ENCODE measurements at regions not wholly inside any gene's neighbourhood (a gene's known extent, or its start where the extent isn't known, plus 50 kb on each side); places are given as distances from the start of the nearest gene placed in this dataset.

- Histone ChIP-seq H3K4me2 (no peak overlapping the region), H3K27me3 (no peaks in the 10 kb centered on the region), H3K9ac (no peak overlapping the region), H3K9me3 (no peaks in the 10 kb centered on the region), H4K20me1 (no peaks in the 10 kb centered on the region), H3K4me3 (no peak overlapping the region), H3K27ac (no peak overlapping the region), H3K4me1 (no peaks in the 10 kb centered on the region), H3K36me3 (no peaks in the 10 kb centered on the region)
- no peak for TF ChIP-seq Cebpa-rat (IDR thresholded peaks at IDR 0.05)
Observed at GRCh38 chr3:180789774-180790173, 110.5 kb upstream of the CCDC39 start.

GRCh38 chr3:180798197-180798596, 114.3 kb upstream of the FXR1 start:
- H3K27ac ChIP-seq = no peak overlapping the region
- no peaks in the 10 kb centered on the region for H4K20me1 ChIP-seq
- peak overlapping the region; percentile 15; the same call in 1 of the 2 replicates for H3K4me2 ChIP-seq
- H3K4me1 ChIP-seq = 0 out of 2 replicates have a peak, but pooled peaks cover 5% of the 10 kb centered on the region
- H3K27me3 ChIP-seq = no peaks in the 10 kb centered on the region
- H3K36me3 ChIP-seq = no peaks in the 10 kb centered on the region
- H3K9ac ChIP-seq = no peak overlapping the region
- no peak for TF ChIP-seq Cebpa-rat (IDR thresholded peaks at IDR 0.05)
- no peak overlapping the region for H3K4me3 ChIP-seq
- no peaks in the 10 kb centered on the region for H3K9me3 ChIP-seq

GRCh38 chr3:180802837-180803236, 109.6 kb upstream of the FXR1 start:
- Histone ChIP-seq H3K4me3 (no peak overlapping the region), H4K20me1 (no peaks in the 10 kb centered on the region), H3K9ac (no peak overlapping the region), H3K4me2 (no peak overlapping the region), H3K27ac (no peak overlapping the region), H3K27me3 (no peaks in the 10 kb centered on the region), H3K4me1 (0 out of 2 replicates have a peak, but pooled peaks cover 5% of the 10 kb centered on the region), H3K36me3 (no peaks in the 10 kb centered on the region), H3K9me3 (no peaks in the 10 kb centered on the region)
- TF ChIP-seq Cebpa-rat (IDR thresholded peaks at IDR 0.05) = no peak

- H3K27ac ChIP-seq = no peak overlapping the region
- H3K4me2 ChIP-seq = no peak overlapping the region
- no peak overlapping the region for H3K9ac ChIP-seq
- no peak for TF ChIP-seq Cebpa-rat (IDR thresholded peaks at IDR 0.05)
- H3K4me3 ChIP-seq = no peak overlapping the region
- H3K27me3 ChIP-seq = no peaks in the 10 kb centered on the region
- H4K20me1 ChIP-seq = no peaks in the 10 kb centered on the region
- H3K9me3 ChIP-seq = no peaks in the 10 kb centered on the region
- no peaks in the 10 kb centered on the region; the same call in 1 of the 2 replicates for H3K4me1 ChIP-seq
- no peaks in the 10 kb centered on the region for H3K36me3 ChIP-seq
Observed at GRCh38 chr3:180804916-180805315, 107.6 kb upstream of the FXR1 start.

GRCh38 chr3:180808823-180809575, 103.5 kb upstream of the FXR1 start:
- Histone ChIP-seq H3K27ac (no peak overlapping the region), H3K4me2 (no peak overlapping the region), H3K4me3 (no peak overlapping the region), H3K27me3 (no peaks in the 10 kb centered on the region), H3K4me1 (no peaks in the 10 kb centered on the region; the same call in 1 of the 2 replicates), H4K20me1 (no peaks in the 10 kb centered on the region), H3K36me3 (no peaks in the 10 kb centered on the region), H3K9ac (no peak overlapping the region), H3K9me3 (no peaks in the 10 kb centered on the region)
- TF ChIP-seq Cebpa-rat (IDR thresholded peaks at IDR 0.05) = no peak

- no peak for TF ChIP-seq Cebpa-rat (IDR thresholded peaks at IDR 0.05)
- H3K36me3 ChIP-seq = no peaks in the 10 kb centered on the region
- no peak overlapping the region for H3K4me2 ChIP-seq
- H3K4me1 ChIP-seq = peaks cover 9% of the 10 kb centered on the region; the same call in 1 of the 2 replicates
- H3K9ac ChIP-seq = no peak overlapping the region
- no peak overlapping the region for H3K4me3 ChIP-seq
- no peaks in the 10 kb centered on the region for H4K20me1 ChIP-seq
- no peaks in the 10 kb centered on the region for H3K27me3 ChIP-seq
- no peaks in the 10 kb centered on the region for H3K9me3 ChIP-seq
- no peak overlapping the region for H3K27ac ChIP-seq
Observed at GRCh38 chr3:180820400-180820799, 92.1 kb upstream of the FXR1 start.

GRCh38 chr3:180825964-180826363, 86.5 kb upstream of the FXR1 start:
- Histone ChIP-seq H3K4me1 (peaks cover 9% of the 10 kb centered on the region; the same call in 1 of the 2 replicates), H3K27ac (no peak overlapping the region), H3K27me3 (no peaks in the 10 kb centered on the region), H3K4me2 (no peak overlapping the region), H3K9ac (no peak overlapping the region), H3K36me3 (no peaks in the 10 kb centered on the region), H3K4me3 (no peak overlapping the region), H3K9me3 (peaks cover 20% of the 10 kb centered on the region), H4K20me1 (no peaks in the 10 kb centered on the region)
- TF ChIP-seq Cebpa-rat (IDR thresholded peaks at IDR 0.05) = no peak

GRCh38 chr3:180827171-180827570, 85.3 kb upstream of the FXR1 start:
- H3K27ac ChIP-seq = no peak overlapping the region
- H3K27me3 ChIP-seq = no peaks in the 10 kb centered on the region
- no peak overlapping the region for H3K4me3 ChIP-seq
- no peak overlapping the region for H3K9ac ChIP-seq
- H3K36me3 ChIP-seq = no peaks in the 10 kb centered on the region
- no peak overlapping the region for H3K4me2 ChIP-seq
- H3K9me3 ChIP-seq = peaks cover 20% of the 10 kb centered on the region
- no peaks in the 10 kb centered on the region for H3K4me1 ChIP-seq
- no peak for TF ChIP-seq Cebpa-rat (IDR thresholded peaks at IDR 0.05)
- no peaks in the 10 kb centered on the region for H4K20me1 ChIP-seq

DNA sequence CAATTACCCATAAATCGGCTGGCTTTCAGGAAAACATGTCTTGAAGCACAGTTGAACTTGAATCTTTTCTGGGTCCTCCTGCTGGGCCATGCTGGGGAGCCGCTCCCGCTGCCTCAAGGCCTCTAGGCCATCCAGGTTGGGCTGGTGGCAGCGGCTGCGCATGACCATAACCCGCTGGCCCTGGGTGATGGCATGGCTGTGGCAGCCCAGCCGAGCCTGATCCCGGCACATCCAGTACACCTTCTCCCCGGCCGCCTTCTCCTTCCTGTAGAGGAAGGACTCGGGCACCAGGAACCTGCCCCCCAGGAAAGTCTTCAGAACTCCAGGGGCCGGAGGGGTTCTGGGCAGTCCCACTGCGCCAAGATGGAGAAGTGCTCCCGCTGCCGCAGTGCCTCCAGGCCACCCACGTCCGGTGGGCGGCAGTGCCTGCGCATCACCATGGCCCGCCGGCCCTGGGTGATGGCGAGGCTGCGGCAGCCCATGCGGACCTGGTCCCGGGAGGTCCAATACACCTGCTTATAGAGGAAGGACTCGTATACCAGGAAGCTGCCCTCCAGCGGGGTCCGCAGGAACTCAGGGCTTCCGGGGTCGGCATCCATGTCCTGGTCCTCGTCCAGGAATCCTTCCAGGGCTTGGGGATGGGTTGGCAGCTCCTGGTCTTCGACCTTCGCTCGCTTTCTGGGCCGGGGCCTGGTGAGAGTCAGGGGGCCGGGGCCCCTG, 84.3 kb upstream of the FXR1 start:
- no peak overlapping the region for H3K27ac ChIP-seq
- TF ChIP-seq Cebpa-rat (IDR thresholded peaks at IDR 0.05) = no peak

More for the DNA sequence above, 84.3 kb upstream of the FXR1 start:
- Histone ChIP-seq H3K9ac (no peak overlapping the region), H3K27me3 (no peaks in the 10 kb centered on the region), H3K4me2 (no peak overlapping the region), H4K20me1 (no peaks in the 10 kb centered on the region), H3K4me1 (peaks cover 3% of the 10 kb centered on the region; the same call in 1 of the 2 replicates), H3K9me3 (peaks cover 20% of the 10 kb centered on the region), H3K4me3 (no peak overlapping the region), H3K36me3 (no peaks in the 10 kb centered on the region)

All from BLaER1 (cell line).